NCI-H748 (cell line): ENCODE measurements at regions not wholly inside any gene's neighbourhood (a gene's known extent, or its start where the extent isn't known, plus 50 kb on each side); places are given as distances from the start of the nearest gene placed in this dataset.
"Not testable (repeated sequence)": the region's sequence is repeated elsewhere in the genome, so short reads cannot be mapped to it uniquely, and the experiment has no call there.

Experiments used
- DNase-seq: peaks from one replicate; lab custom pipeline; 2025; ENCODE audit not compliant: unreplicated experiment; lab: John Stamatoyannopoulos, UW

GRCh38 chr1:166602801-166603200 lies 236.5 kb upstream of the POGK start:
- DNase-seq, result not testable (repeated sequence)

GRCh38 chr1:166603296-166603695 lies 236.0 kb upstream of the POGK start:
- peak; percentile 26 for DNase-seq

GRCh38 chr1:166605137-166605536 lies 234.1 kb upstream of the POGK start:
- no peak for DNase-seq

- no peak for DNase-seq
Measured at GRCh38 chr1:166612886-166613285, 226.4 kb upstream of the POGK start.

GRCh38 chr1:166616206-166616605 lies 223.1 kb upstream of the POGK start:
- no peak for DNase-seq

- DNase-seq, result no peak
Measured at GRCh38 chr1:166626711-166627110, 212.6 kb upstream of the POGK start.

- no peak for DNase-seq
Measured at GRCh38 chr1:166627558-166627957, 211.7 kb upstream of the POGK start.

- DNase-seq, result no peak
Measured at GRCh38 chr1:166628259-166628658, 211.0 kb upstream of the POGK start.

GRCh38 chr1:166629946-166630345 lies 209.3 kb upstream of the POGK start:
- no peak for DNase-seq

GRCh38 chr1:166630369-166630768 lies 208.9 kb upstream of the POGK start:
- DNase-seq, result no peak

GRCh38 chr1:166638137-166638536 lies 201.1 kb upstream of the POGK start:
- DNase-seq, result no peak

- not testable (repeated sequence) for DNase-seq
Measured at GRCh38 chr1:166657228-166657627, 182.0 kb upstream of the POGK start.

- not testable (repeated sequence) for DNase-seq
Measured at GRCh38 chr1:166666790-166667189, 172.5 kb upstream of the POGK start.

GRCh38 chr1:166667600-166667999 lies 171.7 kb upstream of the POGK start:
- not testable (repeated sequence) for DNase-seq

- no peak for DNase-seq
Measured at GRCh38 chr1:166671627-166672026, 167.6 kb upstream of the POGK start.

GRCh38 chr1:166673722-166674121 lies 165.6 kb upstream of the POGK start:
- DNase-seq, result no peak

GRCh38 chr1:166675213-166675612 lies 164.1 kb upstream of the POGK start:
- no peak for DNase-seq

- no peak for DNase-seq
Measured at GRCh38 chr1:166676981-166677380, 162.3 kb upstream of the POGK start.

- DNase-seq, result no peak
Measured at GRCh38 chr1:166679369-166679768, 159.9 kb upstream of the POGK start.

- DNase-seq, result no peak
Measured at GRCh38 chr1:166682588-166682987, 156.7 kb upstream of the POGK start.

- DNase-seq, result not testable (repeated sequence)
Measured at GRCh38 chr1:166684669-166685068, 154.6 kb upstream of the POGK start.

- no peak for DNase-seq
Measured at GRCh38 chr1:166685200-166685599, 154.1 kb upstream of the POGK start.

GRCh38 chr1:166685891-166686290 lies 153.4 kb upstream of the POGK start:
- DNase-seq, result not testable (repeated sequence)

GRCh38 chr1:166690596-166690995 lies 148.7 kb upstream of the POGK start:
- not testable (repeated sequence) for DNase-seq
